OCI-LY1 (cell line): ENCODE measurements at regions not wholly inside any gene's neighbourhood (a gene's known extent, or its start where the extent isn't known, plus 50 kb on each side); places are given as distances from the start of the nearest gene placed in this dataset.

Experiments used
- H2AFZ ChIP-seq: fragments of 200-600 bp; sonication (generic), shearing (Covaris generic); 2 replicates; pipeline ENCODE4 v1.6.0; 2014; ENCODE audit warnings: antibody characterized with exemption, mild to moderate bottlenecking, low read length
- H3F3A ChIP-seq: fragments of 200-600 bp; sonication (generic), shearing (Covaris generic); 2 replicates; pipeline ENCODE4 v1.6.0; 2014; ENCODE audit warnings: mild to moderate bottlenecking, antibody characterized with exemption, low read length, moderate library complexity; ENCODE audit not compliant: insufficient read depth
- H3K27ac ChIP-seq: fragments of 200-600 bp; sonication (generic); 2 replicates; pipeline ENCODE4 v1.5.1; 2014; ENCODE audit warnings: low read length, mixed run types, mild to moderate bottlenecking, low read depth; ENCODE audit not compliant: poor library complexity, severe bottlenecking
- H3K27me3 ChIP-seq: fragments of 200-600 bp; sonication (generic); 2 replicates; pipeline ENCODE4 v1.6.0; 2014; ENCODE audit warnings: antibody characterized with exemption, mild to moderate bottlenecking, low read length, moderate library complexity; ENCODE audit not compliant: insufficient read depth
- H3K36me3 ChIP-seq: fragments of 200-600 bp; sonication (generic); 2 replicates; pipeline ENCODE4 v1.6.1; 2014; ENCODE audit warnings: mild to moderate bottlenecking, antibody characterized with exemption, low read length, moderate library complexity, mixed read lengths; ENCODE audit not compliant: insufficient read depth
- H3K4me1 ChIP-seq: fragments of 200-600 bp; sonication (generic); 2 replicates; pipeline ENCODE4 v1.5.1; 2014; ENCODE audit warnings: mild to moderate bottlenecking, low read length, moderate library complexity; ENCODE audit not compliant: insufficient read depth, severe bottlenecking
- H3K4me2 ChIP-seq: fragments of 200-600 bp; sonication (generic), shearing (Covaris generic); 2 replicates; pipeline ENCODE4 v1.6.1; 2014; ENCODE audit warnings: low read length
- H3K4me3 ChIP-seq: fragments of 200-600 bp; sonication (generic); 2 replicates; pipeline ENCODE4 v1.5.1; 2014; ENCODE audit warnings: low read length, low read depth, mild to moderate bottlenecking, mixed read lengths; ENCODE audit not compliant: poor library complexity, severe bottlenecking
- H3K79me2 ChIP-seq: fragments of 200-600 bp; shearing (Covaris generic); 2 replicates; pipeline ENCODE4 v1.6.1; 2016; ENCODE audit warnings: mixed run types, low read length, mixed read lengths; ENCODE audit not compliant: insufficient read depth
- H3K9ac ChIP-seq: fragments of 200-600 bp; sonication (generic), shearing (Covaris generic); 2 replicates; pipeline ENCODE4 v1.6.1; 2014; ENCODE audit warnings: mild to moderate bottlenecking, low read length, mixed read lengths
- H3K9me2 ChIP-seq: fragments of 200-600 bp; sonication (generic), shearing (Covaris generic); 2 replicates; pipeline ENCODE4 v1.6.1; 2014; ENCODE audit warnings: low read depth, mild to moderate bottlenecking, low read length, mixed read lengths
- H3K9me3 ChIP-seq: fragments of 200-600 bp; shearing (Covaris generic); 2 replicates; pipeline ENCODE4 v1.6.1; 2014; ENCODE audit warnings: low read length, mixed read lengths
- H4K20me1 ChIP-seq: fragments of 200-600 bp; sonication (generic), shearing (Covaris generic); 2 replicates; pipeline ENCODE4 v1.6.0; 2016; ENCODE audit warnings: mild to moderate bottlenecking, low read length; ENCODE audit not compliant: insufficient read depth
- EZH2 ChIP-seq: fragments of 200-600 bp; sonication (generic), shearing (Covaris generic); IDR thresholded peaks from 2 replicates; pipeline ENCODE4 v1.8.0; 2017; ENCODE audit warnings: borderline replicate concordance, mixed run types, mild to moderate bottlenecking, antibody characterized with exemption, low read length, moderate library complexity, mixed read lengths
- TF ChIP-seq, protein P1 (sequence below): fragments of 200-600 bp; sonication (generic), shearing (Covaris generic); IDR thresholded peaks from 2 replicates; pipeline ENCODE4 v1.5.1; 2017; ENCODE audit warnings: mild to moderate bottlenecking, antibody characterized with exemption, low read length, moderate library complexity, mixed read lengths

DNA sequence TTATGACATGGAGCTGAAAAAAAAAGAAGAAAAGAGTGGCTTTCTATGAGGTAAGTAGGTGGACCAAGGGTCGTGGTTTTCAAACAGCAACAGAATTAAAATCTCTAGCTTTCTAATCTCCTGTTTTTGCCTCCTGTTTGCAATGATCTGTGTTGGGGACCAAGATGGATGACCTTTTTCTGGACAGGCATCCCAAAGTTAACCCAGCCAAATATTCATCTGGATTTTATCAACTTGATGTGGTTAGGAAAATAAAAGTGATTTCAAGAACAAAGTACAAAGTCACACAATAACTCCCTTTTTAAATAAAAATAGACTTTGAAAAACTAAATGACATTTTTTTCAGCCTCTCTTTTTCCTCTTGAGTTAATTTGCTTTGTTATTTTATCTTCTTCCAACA, 282.1 kb upstream of the PRDM1 start:
- TF ChIP-seq, protein P1, sequence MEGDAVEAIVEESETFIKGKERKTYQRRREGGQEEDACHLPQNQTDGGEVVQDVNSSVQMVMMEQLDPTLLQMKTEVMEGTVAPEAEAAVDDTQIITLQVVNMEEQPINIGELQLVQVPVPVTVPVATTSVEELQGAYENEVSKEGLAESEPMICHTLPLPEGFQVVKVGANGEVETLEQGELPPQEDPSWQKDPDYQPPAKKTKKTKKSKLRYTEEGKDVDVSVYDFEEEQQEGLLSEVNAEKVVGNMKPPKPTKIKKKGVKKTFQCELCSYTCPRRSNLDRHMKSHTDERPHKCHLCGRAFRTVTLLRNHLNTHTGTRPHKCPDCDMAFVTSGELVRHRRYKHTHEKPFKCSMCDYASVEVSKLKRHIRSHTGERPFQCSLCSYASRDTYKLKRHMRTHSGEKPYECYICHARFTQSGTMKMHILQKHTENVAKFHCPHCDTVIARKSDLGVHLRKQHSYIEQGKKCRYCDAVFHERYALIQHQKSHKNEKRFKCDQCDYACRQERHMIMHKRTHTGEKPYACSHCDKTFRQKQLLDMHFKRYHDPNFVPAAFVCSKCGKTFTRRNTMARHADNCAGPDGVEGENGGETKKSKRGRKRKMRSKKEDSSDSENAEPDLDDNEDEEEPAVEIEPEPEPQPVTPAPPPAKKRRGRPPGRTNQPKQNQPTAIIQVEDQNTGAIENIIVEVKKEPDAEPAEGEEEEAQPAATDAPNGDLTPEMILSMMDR, result no peak
- TF ChIP-seq EZH2, result no peak
- H3F3A ChIP-seq, result no peaks in the 10 kb centered on the region
- no peak overlapping the region for H3K27ac ChIP-seq
- H3K4me3 ChIP-seq, result no peak overlapping the region
- H4K20me1 ChIP-seq, result no peaks in the 10 kb centered on the region
- no peaks in the 10 kb centered on the region for H3K9me3 ChIP-seq
- H3K27me3 ChIP-seq, result no peaks in the 10 kb centered on the region
- no peaks in the 10 kb centered on the region for H3K79me2 ChIP-seq
- H3K9ac ChIP-seq, result no peak overlapping the region
- no peak overlapping the region for H3K4me2 ChIP-seq
- no peaks in the 10 kb centered on the region for H3K36me3 ChIP-seq
- H3K4me1 ChIP-seq, result no peaks in the 10 kb centered on the region
- H3K9me2 ChIP-seq, result no peaks in the 10 kb centered on the region
- no peak overlapping the region for H2AFZ ChIP-seq

DNA sequence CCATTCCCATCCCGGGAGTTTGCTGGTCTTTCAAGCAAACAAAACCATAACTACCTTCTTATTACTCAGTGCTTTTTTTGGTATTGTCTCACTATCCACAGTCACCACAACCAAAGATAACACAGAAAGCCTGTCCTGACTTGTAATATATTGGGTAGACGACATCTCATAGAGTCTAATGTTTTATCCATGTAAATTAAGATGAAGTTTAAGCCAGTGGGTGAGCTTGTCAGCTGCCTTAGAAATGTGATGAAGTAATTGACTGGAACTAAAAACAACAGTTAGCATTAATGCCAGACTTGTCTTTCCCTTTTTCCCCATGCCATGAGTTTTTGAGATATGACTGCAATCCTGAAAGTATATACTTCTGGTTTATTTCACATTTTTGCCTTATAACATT, 282.7 kb upstream of the PRDM1 start:
- H3K4me1 ChIP-seq, result no peaks in the 10 kb centered on the region
- H3K36me3 ChIP-seq, result no peaks in the 10 kb centered on the region
- H4K20me1 ChIP-seq, result no peaks in the 10 kb centered on the region
- no peaks in the 10 kb centered on the region for H3F3A ChIP-seq
- H3K27ac ChIP-seq, result no peak overlapping the region
- no peaks in the 10 kb centered on the region for H3K9me3 ChIP-seq
- H3K79me2 ChIP-seq, result no peaks in the 10 kb centered on the region
- TF ChIP-seq, protein P1, result no peak
- TF ChIP-seq EZH2, result no peak
- no peak overlapping the region for H3K4me2 ChIP-seq
- no peak overlapping the region for H3K4me3 ChIP-seq
- H3K9ac ChIP-seq, result no peak overlapping the region
- H3K9me2 ChIP-seq, result no peaks in the 10 kb centered on the region
- no peak overlapping the region for H2AFZ ChIP-seq
- H3K27me3 ChIP-seq, result 0 out of 2 replicates have a peak, but pooled peaks cover 4% of the 10 kb centered on the region

DNA sequence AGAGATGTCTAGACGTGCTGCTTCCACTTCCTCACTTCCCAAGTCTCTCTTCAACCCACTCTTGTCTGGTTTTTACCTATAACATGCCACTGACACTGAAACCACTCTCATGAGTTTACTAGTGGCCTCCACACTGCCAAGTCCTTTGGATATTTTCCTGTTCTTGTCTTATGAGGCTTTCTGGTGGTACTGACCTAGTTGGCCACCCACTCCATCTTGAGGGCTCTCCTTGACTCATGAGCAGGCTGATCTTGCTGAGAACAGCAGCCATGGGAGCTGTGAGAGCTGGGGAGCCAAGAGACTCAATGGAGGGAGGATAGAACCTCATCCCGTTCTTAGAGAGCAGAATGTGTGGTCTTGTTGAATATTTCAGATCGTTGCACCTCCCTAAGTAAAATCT, 283.4 kb upstream of the PRDM1 start:
- Histone ChIP-seq H3K9ac (no peak overlapping the region), H3K9me3 (no peaks in the 10 kb centered on the region), H3F3A (no peaks in the 10 kb centered on the region), H3K79me2 (no peaks in the 10 kb centered on the region), H3K4me3 (no peak overlapping the region), H3K36me3 (no peaks in the 10 kb centered on the region), H3K27ac (no peak overlapping the region), H3K4me2 (no peak overlapping the region), H3K4me1 (no peaks in the 10 kb centered on the region), H3K9me2 (no peaks in the 10 kb centered on the region), H4K20me1 (no peaks in the 10 kb centered on the region), H2AFZ (no peak overlapping the region), H3K27me3 (0 out of 2 replicates have a peak, but pooled peaks cover 4% of the 10 kb centered on the region)
- TF ChIP-seq, protein P1, result no peak
- TF ChIP-seq EZH2, result no peak
